HG03196 (cell line): ENCODE measurements at regions not wholly inside any gene's neighbourhood (a gene's known extent, or its start where the extent isn't known, plus 50 kb on each side); places are given as distances from the start of the nearest gene placed in this dataset.

Experiments
- ATAC-seq: cut with Tn5 transposase; IDR thresholded peaks from one replicate; pipeline ENCODE4 v1.9.1; 2021; ENCODE audit not compliant: unreplicated experiment

DNA sequence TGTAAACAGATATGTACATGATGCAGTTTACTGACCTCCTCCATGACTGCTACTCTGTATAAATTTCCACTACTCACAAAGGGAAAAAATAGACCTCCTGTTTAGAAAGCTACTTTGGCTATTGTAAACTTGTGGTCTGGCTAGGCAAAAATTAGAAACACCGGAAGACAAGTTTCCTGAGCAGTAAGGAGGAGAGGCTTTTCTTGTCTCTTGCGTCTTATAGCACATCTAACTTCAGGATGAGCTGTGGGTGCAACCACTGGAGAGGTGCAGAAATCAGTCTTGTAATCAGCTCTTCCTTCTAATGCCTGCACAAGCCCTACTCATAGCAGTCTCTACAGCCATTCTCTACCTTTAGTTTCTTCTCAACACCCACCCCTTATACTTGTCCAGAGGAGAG lies 296.5 kb upstream of the SLC35B3 start:
- ATAC-seq: peak; percentile 52

DNA sequence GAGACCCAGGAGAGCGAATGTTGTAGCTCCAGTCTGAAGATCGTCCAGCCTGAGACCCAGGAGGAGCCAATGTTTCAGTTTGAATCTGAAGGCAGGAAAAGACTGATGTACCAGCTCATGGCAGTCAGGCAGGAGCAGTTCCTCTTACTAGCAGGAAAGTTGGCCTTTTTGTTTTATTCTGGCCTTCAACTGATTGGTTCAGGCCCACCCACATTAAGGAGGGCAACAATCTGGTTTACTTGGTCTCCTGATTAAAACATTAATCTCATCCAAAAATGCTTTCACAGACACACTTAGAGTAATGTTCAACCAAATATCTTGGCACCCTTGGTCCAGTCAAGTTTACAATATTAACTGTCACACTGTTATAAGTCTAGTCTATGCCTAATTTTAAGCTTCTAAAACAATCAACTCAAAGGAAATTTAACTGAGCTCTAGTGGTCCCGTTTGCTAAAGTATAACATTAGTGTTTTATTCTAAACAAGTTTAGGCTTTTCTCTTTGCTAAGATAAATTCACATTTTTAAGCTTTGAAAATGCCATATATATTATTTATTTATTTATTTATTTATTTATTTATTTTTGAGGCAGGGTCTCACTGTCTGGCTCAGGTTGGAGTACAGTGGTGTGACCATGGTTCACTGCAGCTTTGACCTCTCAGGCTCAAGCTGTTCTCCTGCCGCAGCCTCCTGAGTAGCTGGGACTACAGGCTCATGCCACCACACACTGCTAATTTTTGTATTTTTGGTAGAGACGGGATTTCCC lies 275.5 kb upstream of the SLC35B3 start:
- no peak for ATAC-seq

DNA sequence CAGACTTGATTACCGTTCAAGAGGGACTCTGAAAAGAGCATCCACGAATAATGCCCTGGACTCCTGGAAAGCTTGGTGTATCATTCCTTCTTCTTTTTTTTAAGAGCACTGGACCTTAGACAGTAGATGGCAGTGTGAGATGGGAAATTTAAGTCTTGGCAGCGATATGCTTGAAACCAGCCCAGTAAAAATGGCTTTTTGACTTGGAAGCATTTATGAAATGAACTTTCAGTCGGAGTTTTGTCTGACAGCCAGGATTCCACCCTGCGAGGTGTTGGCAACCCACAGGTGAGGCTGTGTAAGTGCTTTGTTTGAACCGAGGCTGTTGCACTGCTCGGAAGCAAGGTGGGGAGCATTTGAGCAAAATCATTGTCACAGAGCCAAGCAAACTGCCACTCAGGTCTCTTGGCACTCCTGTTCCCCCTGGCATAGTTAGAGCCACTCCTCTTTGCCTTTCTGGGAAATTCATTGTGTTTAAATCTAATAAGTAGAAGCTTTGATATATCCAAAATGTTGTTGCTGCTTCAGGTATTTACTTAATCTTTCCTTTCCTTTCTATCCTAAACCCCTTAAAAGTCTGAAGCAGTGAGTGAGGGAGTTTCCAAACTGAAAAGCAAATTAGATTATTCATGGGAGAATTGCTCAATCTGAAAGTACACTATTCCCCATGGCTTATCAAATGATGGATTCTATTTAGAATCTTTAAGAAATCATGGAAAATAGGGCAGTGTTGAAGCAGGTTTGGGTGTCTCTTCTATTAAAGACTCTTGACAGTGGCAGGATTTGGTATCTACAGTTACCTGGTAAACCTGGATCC lies 272.8 kb upstream of the SLC35B3 start:
- no peak for ATAC-seq

DNA sequence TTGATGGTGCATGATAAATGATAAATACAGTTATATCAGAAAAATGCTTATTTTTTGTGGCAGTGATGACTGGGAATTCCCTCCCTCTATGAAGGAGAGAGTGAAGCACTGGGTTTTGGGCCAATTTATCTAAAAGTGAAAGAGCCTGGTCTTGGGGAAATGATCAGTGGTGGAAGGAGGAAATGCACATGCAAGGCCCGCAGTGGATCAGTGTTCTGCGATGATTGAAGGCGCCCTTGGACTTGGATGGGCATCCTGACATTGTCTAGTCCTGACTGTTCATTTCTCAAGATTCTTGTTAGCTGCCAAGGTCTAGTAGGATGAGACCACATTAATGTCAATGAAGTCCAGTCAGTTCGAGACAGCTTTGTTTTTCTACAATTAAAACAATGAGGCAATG lies 272.0 kb upstream of the SLC35B3 start:
- ATAC-seq: no peak

DNA sequence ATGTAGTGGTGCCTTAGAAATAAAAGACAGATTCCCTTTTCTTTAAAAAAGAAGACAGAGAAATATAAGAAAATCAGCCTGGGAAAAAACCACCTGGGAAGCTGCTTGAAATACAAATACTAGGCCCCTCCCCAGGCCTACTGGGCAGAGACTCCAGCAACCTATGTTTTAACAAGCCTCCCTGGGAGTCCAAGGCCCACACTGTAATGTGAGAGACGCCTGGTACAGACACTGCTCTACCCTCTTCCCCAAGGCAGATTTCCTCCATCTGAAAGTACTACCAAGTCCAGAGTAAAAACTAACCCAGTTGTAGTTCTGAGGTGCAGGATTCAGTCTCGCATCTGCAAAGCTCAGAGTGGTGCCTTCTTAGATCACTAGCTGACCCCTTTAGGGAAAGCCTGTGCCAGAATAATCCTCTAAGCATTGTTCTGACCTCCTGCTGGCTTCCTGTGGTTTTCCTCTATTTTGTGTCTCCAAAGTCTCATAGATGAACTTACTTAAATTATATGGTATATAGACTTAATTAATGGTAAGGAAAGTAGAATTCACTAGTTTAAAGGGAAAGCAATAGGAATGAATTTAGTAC lies 270.2 kb upstream of the SLC35B3 start:
- ATAC-seq: no peak

DNA sequence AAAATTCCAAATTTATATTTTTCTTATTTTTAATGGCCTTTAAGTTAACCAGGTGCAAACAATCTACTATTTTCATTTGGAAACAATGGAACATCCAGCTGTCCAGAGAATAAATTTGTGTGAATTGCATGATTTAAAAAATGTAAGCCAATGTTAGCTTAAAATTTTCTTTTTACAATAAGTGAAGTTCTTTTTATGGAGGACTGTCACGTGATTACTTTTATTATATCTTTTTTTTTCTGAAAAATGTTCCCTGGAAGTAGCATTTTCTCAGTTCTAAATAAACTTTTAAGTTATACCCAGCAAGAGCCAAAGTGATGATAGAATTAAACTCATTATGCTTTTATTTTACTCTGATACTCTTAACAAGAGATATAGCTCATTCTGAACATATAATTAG lies 267.7 kb upstream of the SLC35B3 start:
- ATAC-seq: no peak

DNA sequence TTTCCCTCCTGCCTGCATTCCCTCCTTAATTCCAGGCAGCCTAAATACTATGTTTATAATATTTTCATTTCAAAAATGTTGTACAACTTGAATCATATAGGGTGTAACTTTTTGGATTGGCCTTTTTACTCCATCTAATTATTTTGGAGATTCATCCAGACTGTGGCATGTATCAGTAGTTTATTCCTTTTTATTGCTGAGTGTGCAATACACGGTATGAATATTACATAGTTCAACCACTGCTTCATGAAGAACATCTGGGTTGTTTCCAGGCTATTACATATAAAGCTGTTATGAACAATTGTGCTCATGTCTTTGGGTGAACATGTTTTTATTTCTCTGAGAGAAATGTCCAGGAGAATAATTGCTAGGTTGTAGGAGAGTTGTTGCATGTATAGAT lies 253.5 kb upstream of the SLC35B3 start:
- no peak for ATAC-seq

DNA sequence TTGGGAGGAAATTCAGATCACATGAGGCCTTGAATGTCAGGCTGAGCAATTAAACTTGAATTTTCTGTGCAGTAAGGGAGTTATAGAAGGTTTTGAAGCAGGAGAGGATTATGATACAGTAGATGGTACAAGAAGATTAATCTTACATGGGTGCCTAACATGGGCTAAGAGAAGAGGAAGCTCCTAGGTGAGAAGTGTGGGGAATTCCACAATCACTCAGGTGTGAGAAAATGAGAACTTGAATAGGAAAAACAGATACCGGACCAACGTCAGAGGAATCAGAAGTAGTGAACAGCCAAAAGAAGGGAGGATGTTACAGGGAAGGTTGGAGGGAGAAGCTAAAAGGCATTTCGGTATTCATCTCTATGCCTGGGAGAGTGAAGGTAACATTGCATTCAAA lies 250.7 kb upstream of the SLC35B3 start:
- no peak for ATAC-seq

DNA sequence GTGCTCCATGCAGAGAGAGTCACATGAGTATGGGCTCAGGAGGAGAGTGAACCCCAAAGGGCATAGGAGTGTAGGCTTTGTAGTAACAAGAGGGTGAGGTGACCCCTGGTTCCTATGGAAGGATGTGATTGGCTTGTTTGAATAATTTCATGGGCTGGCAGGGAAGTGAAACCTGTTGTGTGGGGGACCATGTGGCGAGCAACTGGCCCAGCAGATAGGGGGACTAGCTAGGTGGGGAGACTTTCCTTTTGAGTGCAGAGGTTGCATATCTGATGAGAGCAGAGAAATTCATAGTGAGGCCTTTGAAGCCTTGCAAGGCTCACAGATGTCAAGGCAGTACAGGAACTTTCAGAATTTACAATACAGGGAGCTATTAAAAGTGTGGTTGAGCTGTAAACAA lies 247.9 kb upstream of the SLC35B3 start:
- no peak for ATAC-seq

DNA sequence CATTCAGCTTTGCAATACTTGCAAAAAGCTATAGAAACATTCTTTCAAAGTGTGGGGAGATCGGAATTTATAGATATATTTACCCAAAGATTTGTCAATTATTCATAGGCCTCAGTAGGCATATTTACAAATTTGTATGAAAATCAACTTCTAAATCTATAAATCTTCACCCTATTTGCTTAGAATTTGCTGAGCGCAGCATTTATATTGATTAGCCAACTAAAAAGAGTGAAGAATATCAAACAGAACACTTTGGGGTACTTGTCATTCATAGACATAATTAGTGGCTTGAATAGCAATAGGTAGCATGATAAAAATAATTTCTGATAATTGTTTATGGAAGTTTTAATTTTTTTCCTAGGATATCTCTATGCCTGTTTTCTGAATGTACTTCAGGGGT lies 244.5 kb upstream of the SLC35B3 start:
- no peak for ATAC-seq

DNA sequence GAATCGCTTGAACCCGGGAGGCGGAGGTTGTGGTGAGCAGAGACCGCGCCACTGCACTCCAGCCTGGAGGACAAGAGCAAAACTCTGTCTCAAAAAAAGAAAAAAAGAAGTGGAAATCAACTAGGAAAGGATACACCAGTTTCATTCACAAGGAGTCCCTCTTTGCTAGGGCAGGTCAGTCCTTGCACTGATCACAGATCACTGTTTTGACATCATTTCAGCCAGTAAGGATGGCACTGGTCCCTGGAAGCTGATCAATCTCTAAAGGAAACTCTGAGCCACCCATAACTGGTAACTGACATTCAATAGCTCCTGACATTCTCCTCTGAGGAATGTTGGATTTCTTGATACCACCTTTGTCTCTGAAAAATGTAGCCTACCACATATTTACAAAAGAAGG lies 243.1 kb upstream of the SLC35B3 start:
- no peak for ATAC-seq

DNA sequence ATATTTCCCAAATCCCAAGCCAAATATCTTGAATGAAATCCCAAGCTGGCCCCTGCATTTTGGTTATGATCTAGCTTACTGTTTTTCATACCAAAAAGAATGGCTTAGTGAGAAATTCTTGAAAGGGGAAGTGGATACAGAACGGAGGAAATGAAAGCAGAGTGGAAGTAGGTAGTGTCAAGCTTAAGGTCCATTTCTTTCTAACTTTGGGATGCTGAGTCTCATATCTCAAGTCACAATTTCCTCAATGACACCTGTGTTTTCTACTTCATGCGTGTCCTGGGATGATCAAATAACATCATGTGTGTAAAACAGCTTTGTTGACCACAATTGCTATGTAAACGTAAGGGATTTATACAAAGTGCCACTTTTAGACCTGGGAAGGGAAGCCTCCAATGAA lies 238.8 kb upstream of the SLC35B3 start:
- no peak for ATAC-seq

DNA sequence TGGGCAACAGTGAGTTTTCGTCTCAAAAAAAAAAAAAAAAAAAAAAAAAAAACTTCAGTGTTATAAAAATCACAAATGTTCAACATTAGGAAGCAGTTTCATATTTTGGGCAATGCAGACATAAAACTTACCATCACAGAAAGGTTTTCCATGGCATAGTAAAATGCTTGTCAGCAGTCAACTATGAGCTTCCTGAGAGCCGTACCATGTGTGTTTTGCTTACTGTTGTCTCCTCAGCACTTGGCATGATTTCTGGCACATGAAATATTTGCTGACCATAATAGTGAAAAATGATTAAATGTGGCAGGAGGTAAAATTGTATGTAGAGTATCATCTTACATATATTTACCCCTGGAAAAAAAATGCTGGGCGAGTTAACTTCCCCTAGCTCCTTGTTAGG lies 237.5 kb upstream of the SLC35B3 start:
- no peak for ATAC-seq

DNA sequence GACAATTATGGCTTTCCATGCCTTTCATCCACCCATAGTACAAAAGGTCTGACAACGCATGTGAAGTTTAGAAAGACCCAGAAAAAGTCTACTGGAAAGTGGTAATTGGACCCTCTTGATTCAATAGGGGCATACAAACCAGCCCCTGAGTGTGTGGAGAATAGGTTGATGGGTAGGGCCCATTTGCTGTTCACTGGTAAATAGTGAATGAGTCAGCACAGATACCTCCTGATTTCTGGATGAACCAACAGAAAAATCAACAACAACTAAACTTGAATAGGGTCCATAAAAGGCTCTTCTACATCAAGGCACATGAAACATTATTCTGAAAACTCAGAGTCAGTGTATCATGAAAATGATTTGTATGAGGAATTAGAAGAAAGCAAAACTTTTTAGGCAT lies 235.4 kb upstream of the SLC35B3 start:
- ATAC-seq: no peak

DNA sequence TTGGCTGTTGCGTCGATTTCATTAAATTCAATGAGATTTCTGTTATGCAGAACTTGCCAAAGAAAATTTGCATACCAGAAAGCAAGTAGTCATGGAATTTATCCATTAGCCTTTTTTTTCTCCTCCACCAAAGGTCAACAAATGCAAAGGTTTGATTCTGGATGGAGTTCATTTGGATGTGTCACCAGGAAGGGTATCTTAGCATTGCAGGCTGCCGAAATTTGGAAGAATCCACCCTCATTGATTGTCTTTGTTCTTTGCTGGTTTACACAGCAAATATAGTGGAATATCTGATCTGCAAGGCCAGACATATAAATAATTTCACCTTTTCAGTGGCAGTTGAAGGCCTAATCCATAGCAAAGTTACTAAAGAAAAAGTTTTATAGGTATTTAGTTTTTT lies 229.4 kb upstream of the SLC35B3 start:
- no peak for ATAC-seq

DNA sequence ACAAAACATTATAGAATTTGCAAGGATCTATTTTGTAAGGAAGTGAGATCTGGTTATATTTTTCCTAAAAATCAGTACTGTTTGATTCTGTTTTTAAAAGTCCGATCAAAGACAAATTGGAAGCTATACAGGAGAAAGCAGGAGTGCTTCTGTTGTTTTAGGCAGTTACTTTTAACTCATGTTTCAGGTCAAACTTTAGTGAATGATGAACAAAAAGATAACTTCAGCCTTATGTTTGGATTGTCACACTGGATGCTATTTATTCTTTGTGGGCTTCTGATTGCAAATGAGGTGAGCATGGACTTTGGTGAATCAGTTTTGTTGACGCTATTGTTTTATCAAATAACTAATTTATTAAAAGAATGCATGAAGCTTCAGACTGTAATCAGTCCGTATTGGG lies 228.7 kb upstream of the SLC35B3 start:
- ATAC-seq: no peak

DNA sequence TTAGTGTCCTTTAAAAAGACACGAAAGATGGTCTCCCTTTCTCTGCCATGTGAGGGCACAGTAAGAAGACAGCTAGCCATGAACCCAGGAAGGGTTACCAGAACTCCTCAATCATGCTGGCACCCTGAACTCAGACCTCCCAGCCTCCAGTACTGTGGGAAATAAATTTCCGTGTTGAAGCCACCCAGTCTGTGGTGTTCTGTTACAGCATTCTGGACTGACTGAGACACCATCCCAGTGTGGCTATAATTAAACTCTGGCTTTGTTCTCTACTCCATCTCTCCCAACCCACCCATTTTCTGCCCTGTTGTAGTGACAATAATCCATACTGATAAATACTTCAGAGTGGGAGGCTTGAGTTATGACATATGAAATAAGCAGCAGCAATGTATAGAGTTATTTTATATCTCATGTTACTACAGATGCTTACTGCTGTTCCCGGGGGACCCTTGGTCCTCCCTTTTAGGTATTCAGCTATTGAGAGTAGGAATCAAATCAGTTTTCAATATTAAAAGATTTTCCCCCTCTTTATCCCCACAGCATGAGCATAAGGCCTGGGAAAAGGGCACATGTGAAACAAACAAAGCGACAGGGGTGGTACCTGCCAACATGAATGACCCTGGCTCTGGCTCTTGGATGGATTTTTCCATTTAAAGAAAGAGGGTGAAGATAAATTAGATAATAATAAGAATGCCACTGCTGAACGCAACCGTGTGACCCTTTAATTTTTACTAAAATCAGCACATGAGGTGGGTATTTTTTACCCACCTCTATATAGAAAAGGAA lies 224.3 kb upstream of the SLC35B3 start:
- ATAC-seq: no peak

DNA sequence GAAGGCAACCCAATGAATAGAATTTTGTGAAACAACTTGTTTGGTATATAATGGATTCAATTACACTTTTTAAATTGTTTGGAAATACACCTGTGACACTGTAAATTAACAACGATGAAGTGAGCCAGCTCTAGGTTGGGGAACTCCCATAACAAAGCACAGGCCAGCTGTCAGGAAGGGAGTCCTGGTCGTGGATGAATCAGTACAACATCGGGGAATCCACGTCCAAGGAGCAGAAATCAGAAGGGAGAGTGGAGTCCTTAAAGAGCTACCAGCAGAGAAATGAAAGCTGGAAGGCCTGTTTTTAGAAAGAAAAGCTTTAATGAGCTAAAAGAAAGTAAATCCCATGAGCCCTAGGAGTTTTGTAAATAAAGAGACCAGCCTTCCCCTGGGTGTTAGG lies 223.1 kb upstream of the SLC35B3 start:
- ATAC-seq: no peak

DNA sequence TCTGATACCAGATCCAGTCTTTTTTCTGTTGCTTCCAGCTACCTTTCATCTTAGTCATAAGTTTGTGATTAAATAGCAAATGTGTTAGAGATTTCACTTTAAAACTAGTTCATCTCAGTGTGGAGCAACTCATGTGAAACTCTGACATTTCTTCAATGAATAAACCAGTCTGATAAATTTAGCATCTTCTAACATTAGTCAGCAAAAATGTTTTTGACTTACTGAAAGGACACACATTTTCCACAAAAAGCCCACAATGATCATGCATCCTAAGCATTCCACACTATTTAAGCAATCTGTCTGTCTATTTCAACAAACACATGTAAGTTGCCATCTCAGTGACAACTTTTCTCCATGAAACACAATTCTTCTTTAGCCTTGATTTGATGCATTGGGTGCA lies 222.2 kb upstream of the SLC35B3 start:
- ATAC-seq: no peak

DNA sequence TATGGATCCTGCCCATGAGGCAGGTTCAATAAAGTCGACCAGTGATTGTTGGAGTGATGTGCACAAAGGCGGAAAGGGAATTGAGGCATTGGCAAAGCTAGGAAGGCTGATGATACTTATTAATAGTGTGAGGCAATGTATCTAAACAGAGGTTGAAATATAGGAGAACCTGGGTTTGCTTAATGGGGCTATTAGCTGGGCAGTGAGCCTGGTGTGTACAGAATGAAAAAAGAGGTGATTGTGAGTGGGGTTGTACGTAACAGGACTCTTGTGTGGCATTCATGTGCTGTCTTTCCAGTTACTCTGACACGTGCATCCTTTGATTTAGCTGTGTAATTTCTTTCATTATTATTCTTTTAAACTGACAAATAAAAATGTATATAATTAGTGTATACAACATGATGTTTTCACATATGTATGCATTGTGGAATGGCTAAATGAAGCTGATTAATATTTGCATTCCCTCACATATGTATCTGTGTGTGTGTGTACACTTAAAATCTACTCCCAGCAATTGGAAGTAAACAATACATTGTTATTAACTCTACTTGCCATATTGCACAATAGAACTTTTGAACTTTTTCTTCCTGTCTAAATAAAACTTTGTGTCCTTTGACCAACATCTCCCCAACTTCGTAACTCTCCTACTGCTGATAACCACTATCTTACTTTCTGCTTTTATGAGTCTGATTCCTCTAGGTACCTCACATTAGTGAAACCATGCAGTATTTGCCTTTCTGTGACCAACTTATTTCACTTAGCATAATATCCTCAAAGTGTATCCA lies 220.5 kb upstream of the SLC35B3 start:
- ATAC-seq: no peak

DNA sequence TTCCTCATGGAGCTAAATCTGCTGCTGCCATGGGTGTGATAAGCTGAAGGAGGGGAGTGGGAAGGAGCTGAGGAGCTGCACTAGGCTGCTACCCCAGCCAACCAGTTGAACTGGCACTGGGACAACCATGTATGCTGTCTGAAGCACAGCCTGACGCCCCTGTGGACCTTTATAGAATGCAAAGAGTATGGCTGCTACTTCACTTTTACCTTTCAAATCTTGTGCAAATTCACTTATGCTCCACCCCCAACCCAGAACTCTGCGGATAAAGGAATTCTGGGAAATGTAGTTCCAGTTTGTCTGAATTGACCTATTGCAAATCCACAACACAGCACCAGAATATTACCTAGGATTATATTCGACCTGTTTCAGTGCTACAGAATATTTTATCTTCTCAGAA lies 217.4 kb upstream of the SLC35B3 start:
- no peak for ATAC-seq
